Transverse colon (tissue), 4 donors: ENCODE measurements at regions not wholly inside any gene's neighbourhood (a gene's known extent, or its start where the extent isn't known, plus 50 kb on each side); places are given as distances from the start of the nearest gene placed in this dataset.

ENCODE experiments used
- DNase-seq: peaks from one replicate; pipeline ENCODE4 v3.0.0-alpha.2; 2019
- H3K27ac ChIP-seq, 4 donors: fragments of 200-600 bp; sonication (generic); 2 replicates each; pipeline ENCODE4 v1.5.1; 2016 to 2018; ENCODE audit warnings: inconsistent platforms in 4 of 4
- H3K27me3 ChIP-seq: fragments of 200-600 bp; sonication (generic); 2 replicates; pipeline ENCODE4 v1.5.1; 2017; ENCODE audit warnings: inconsistent platforms
- H3K36me3 ChIP-seq, 4 donors: fragments of 200-600 bp; sonication (generic); 2 replicates each; pipeline ENCODE4 v1.5.1; 2017 to 2019; ENCODE audit warnings: inconsistent platforms in 4 of 4
- H3K4me1 ChIP-seq, 4 donors: fragments of 200-600 bp; sonication (generic); 2 replicates each; pipeline ENCODE4 v1.5.1; 2017 to 2020; ENCODE audit warnings: inconsistent platforms in 4 of 4
- H3K4me3 ChIP-seq, 4 donors: fragments of 200-600 bp; sonication (generic); 1 replicate in 1 of 4; 2 replicates in 3 of 4; pipeline versions ENCODE4 v1.5.1 to v1.6.1; 2017 to 2019; ENCODE audit warnings: inconsistent platforms in 4 of 4
- H3K9me3 ChIP-seq, 2 donors: fragments of 200-600 bp; sonication (generic); 2 replicates each; pipeline ENCODE4 v1.5.1; 2017 to 2019; ENCODE audit warnings: inconsistent platforms in 2 of 2
- EP300 ChIP-seq: sonication (generic); formaldehyde crosslinking; IDR thresholded peaks from one replicate; pipeline ENCODE4 v1.6.1; 2017; ENCODE audit warnings: antibody characterized with exemption, low read depth
- POLR2A ChIP-seq: fragments of 450-650 bp; IDR thresholded peaks from one replicate; pipeline ENCODE4 v1.6.1; 2016; ENCODE audit warnings: antibody characterized with exemption, mild to moderate bottlenecking, moderate library complexity
- POLR2AphosphoS5 ChIP-seq, 3 donors: sonication (generic); formaldehyde crosslinking; IDR thresholded peaks; one replicate each; pipeline ENCODE4 v1.6.1; 2016; ENCODE audit warnings: antibody characterized with exemption in 3 of 3
- WGBS, 2 donors: methylation state at CpG; one replicate each; pipeline ENCODE4 v1.1.5; 2018; ENCODE audit warnings: low coverage in 1 of 2; 5-methylcytosine and 5-hydroxymethylcytosine counted together
- in situ Hi-C, 4 donors: fragments of 200-750 bp; cut with MboI; loops; one replicate each; pipeline versions ENCODE4 v1.15.0 to v1.15.1; 2017; ENCODE audit warnings: low sequenced_read_pairs in 3 of 4, low pct_ligation_motif_present in 1 of 4, low pct_unique_long_range_greater_than_20kb in 1 of 4
- intact Hi-C: fragments of 100-400 bp; cut with DNase I; formaldehyde crosslinking; loops from one replicate; pipeline ENCODE4 v1.15.1; 2023; ENCODE audit warnings: low total_unique reads
- TF ChIP-seq, protein P1 (sequence below), 5 experiments: fragments of 200-600 bp in 3 of 5; fragments of 450-650 bp in 2 of 5; sonication (generic) in 3 of 5; IDR thresholded peaks; 1 replicate in 2 of 5; 2 replicates in 3 of 5; pipeline ENCODE4 v1.5.1; 2016 to 2017; ENCODE audit warnings: antibody characterized with exemption in 5 of 5, inconsistent platforms in 3 of 5, mild to moderate bottlenecking in 2 of 5, moderate library complexity in 1 of 5

DNA sequence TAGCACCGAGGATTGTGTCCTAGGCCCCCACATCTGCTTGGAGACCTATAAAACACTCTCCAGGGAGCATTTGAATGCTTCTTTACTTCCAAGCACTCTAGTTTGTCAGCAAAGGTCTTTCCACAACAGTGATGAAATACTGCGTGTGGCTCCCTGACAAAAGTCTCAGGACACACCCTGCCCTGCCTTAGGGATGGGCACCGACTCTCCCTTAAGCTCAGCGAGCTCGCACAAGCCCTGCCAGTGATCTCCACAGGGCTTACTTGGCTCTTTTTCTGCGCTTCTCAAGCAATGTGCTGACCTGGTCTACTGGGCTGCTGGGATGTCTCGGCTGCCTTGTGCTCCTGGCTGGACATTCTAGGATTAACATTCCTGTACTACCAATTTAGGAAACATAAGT lies 84.3 kb upstream of the MPP7 start:
- Histone ChIP-seq H3K27me3 (no peaks in the 10 kb centered on the region), H3K27ac (peak overlapping the region in 1 of 4 donors; percentile 12), H3K36me3 (no peaks in the 10 kb centered on the region), H3K4me3 (no peak overlapping the region), H3K9me3 (no peaks in the 10 kb centered on the region), H3K4me1 (peaks cover 0 to 12% (median 6%) of the 10 kb centered on the region in 4 donors)
- DNase-seq: peak; percentile 80
- in situ Hi-C loops: loop anchor here (10.0 to 25.0 kb wide), 4 partner anchors 132 to 825 kb away; partner anchors contain the start of gene MKX (in 3 of the 4)
- WGBS, 2 donors: 64% methylated on average over 7 of the region's 7 CpGs; no CpG with 5 or more reads in 1 of the 2 donors
- intact Hi-C loops: no loop called here
- no peak for TF ChIP-seq POLR2A
- no peak for TF ChIP-seq POLR2AphosphoS5 (IDR thresholded peaks at IDR 0.05)
- TF ChIP-seq EP300: no peak
- TF ChIP-seq, protein P1, sequence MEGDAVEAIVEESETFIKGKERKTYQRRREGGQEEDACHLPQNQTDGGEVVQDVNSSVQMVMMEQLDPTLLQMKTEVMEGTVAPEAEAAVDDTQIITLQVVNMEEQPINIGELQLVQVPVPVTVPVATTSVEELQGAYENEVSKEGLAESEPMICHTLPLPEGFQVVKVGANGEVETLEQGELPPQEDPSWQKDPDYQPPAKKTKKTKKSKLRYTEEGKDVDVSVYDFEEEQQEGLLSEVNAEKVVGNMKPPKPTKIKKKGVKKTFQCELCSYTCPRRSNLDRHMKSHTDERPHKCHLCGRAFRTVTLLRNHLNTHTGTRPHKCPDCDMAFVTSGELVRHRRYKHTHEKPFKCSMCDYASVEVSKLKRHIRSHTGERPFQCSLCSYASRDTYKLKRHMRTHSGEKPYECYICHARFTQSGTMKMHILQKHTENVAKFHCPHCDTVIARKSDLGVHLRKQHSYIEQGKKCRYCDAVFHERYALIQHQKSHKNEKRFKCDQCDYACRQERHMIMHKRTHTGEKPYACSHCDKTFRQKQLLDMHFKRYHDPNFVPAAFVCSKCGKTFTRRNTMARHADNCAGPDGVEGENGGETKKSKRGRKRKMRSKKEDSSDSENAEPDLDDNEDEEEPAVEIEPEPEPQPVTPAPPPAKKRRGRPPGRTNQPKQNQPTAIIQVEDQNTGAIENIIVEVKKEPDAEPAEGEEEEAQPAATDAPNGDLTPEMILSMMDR (IDR thresholded peaks at IDR 0.05): no peak

DNA sequence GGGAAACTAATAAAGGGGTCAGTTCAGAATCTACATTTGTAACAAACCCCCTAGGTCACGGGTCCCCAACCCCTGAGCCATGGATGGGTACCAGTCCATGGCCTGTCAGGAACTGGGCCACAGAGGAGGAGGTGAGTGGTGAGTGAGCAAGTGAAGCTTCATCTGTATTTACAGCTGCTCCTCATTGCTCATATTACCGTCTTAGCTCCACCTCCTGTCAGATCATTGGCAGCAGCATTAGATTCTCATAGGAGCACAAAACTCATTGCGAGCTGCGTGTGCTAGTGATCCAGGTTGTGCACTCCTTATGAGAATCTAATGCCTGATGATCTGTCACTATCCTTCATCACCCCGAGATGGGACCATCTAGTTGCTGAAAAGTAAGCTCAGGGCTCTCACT lies 88.4 kb upstream of the MPP7 start:
- Histone ChIP-seq H3K4me1 (peaks cover 0 to 17% (median 6%) of the 10 kb centered on the region in 4 donors), H3K27me3 (no peaks in the 10 kb centered on the region), H3K4me3 (no peak overlapping the region), H3K27ac (no peak overlapping the region), H3K36me3 (no peaks in the 10 kb centered on the region), H3K9me3 (no peaks in the 10 kb centered on the region)
- TF ChIP-seq POLR2A: no peak
- no peak for TF ChIP-seq EP300
- no peak for TF ChIP-seq POLR2AphosphoS5 (IDR thresholded peaks at IDR 0.05)
- TF ChIP-seq, protein P1 (IDR thresholded peaks at IDR 0.05): no peak
- intact Hi-C loops (loop anchor here (5.0 to 10.0 kb wide), 2 partner anchors 646 to 949 kb away; partner anchors contain the start of gene MKX), in situ Hi-C loops (loop anchor here (25.0 kb wide), 3 partner anchors 629 to 829 kb away; partner anchors contain the start of gene MKX (in 3 of the 4))
- DNase-seq: no peak
- WGBS, 2 donors: 81 to 87% methylated on average over 3 to 5 of the region's 5 CpGs

DNA sequence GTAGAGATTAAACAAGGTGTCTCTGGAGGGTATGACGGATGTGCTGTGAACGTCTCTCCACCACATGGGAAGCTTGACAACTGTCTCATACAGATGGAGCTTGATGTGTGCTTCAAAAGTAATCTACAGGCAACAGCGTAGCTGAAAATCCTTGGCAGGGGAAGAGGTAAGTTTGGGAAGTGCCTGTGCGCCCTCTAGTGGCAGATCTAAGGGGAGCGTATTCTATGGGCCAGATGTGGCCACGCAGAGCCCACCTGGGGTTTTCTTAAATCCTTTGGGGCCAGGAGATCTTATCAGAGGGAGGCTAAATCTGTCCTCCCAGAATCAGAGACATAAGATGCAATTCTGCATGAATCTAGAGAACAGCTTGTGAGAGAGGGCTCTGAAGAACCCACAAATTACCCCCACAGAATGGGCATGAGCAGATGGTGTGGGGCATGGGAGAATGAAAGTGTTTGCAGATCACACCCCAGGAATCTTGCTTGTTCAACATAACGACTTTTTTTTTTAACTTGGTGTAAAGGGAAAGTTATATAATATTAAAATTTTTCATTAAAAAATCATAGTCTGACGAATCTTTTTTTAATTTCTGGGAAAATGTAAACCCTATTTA lies 91.2 kb upstream of the MPP7 start:
- in situ Hi-C loops: loop anchor here (25.0 kb wide), 3 partner anchors 632 to 832 kb away; partner anchors contain the start of gene MKX (in 3 of the 4)

DNA sequence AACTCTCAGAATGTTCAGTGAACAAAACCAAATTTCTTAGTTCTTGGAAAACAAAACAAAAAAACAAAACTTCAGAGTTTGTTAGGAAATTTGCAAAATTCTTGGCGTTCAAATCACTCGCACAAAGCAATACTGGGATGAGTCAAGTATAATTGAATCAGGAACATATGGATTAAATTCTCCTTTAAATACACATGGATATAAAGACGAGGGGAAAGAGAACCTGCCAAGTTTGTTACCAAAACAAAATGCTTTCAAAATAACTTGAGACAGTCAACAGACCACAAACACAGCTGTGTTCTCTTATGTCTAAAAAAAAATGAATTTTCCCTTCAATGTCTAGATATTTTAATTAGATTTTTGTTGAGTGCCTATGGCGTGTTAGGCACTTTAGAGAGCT lies 93.5 kb upstream of the MPP7 start:
- in situ Hi-C loops: loop anchor here (25.0 kb wide), 3 partner anchors 634 to 834 kb away; partner anchors contain the start of gene MKX (in 3 of the 4)

More for the DNA sequence above, 91.2 kb upstream of the MPP7 start:
- H3K4me3 ChIP-seq: no peak overlapping the region
- intact Hi-C loops: loop anchor here (5.0 to 10.0 kb wide), 2 partner anchors 649 to 952 kb away; partner anchors contain the start of gene MKX
- DNase-seq: peak; percentile 72
- no peaks in the 10 kb centered on the region for H3K9me3 ChIP-seq
- WGBS, 2 donors: 12 to 15% methylated on average over 8 of the region's 8 CpGs
- TF ChIP-seq POLR2A: no peak
- TF ChIP-seq, protein P1 (IDR thresholded peaks at IDR 0.05): peak; percentile 72 to 94 (median 90)
- no peak overlapping the region for H3K27ac ChIP-seq
- peaks cover 0 to 10% (median 0%) of the 10 kb centered on the region in 4 donors for H3K4me1 ChIP-seq
- H3K27me3 ChIP-seq: no peaks in the 10 kb centered on the region
- no peaks in the 10 kb centered on the region for H3K36me3 ChIP-seq

More for the DNA sequence above, 93.5 kb upstream of the MPP7 start:
- TF ChIP-seq POLR2AphosphoS5 (IDR thresholded peaks at IDR 0.05): no peak
- Histone ChIP-seq H3K4me3 (no peak overlapping the region), H3K27me3 (no peaks in the 10 kb centered on the region), H3K9me3 (no peaks in the 10 kb centered on the region), H3K4me1 (peaks cover 0 to 26% (median 12%) of the 10 kb centered on the region in 4 donors), H3K27ac (no peak overlapping the region), H3K36me3 (no peaks in the 10 kb centered on the region)
- intact Hi-C loops: loop anchor here (10.0 kb wide), 1 partner anchor 652 kb away; the partner anchor contains the start of gene MKX
- no peak for DNase-seq
- WGBS, 2 donors: 70 to 80% methylated on average over 4 of the region's 4 CpGs
